Epithelial cell of proximal tubule (primary cell): ENCODE measurements at regions not wholly inside any gene's neighbourhood (a gene's known extent, or its start where the extent isn't known, plus 50 kb on each side); places are given as distances from the start of the nearest gene placed in this dataset.

Source experiments
- DNase-seq: peaks from one replicate; pipeline ENCODE4 v3.0.0-alpha.2; 2011; ENCODE audit warnings: low read depth
- H3K4me3 ChIP-seq: 2 replicates; pipeline ENCODE4 v1.5.1; 2011; ENCODE audit warnings: low read depth, mild to moderate bottlenecking, low read length
- TF ChIP-seq, protein P1 (sequence below): conservative IDR thresholded peaks from 2 replicates; pipeline ENCODE4 v1.5.1; 2012; ENCODE audit warnings: low read depth, mild to moderate bottlenecking, low read length

DNA sequence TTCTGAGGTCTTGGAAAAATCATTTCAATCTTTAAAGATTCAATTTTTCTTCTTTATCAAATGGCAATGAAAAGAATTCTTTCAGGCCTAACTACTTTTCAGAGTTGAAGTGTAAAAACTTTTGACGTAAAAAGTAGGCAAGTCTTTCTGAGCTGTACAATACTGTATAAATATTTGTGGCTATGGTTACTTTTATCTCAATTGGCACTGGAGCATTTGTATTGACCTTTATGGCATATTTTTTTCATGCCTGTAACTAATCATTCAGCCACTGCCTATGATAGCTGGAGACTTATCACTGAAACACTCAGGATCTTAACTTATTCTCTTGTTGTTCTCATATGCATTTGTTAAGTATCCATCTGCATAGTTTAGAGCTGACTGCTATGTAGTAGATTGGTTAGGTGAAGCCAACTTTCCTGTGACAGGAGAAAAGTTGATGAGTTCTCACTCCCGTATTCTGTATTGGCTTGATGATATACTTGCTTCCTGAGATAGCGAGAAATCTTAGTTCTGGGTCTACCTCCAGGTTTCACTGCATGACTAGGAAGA lies 290.4 kb upstream of the TBL1XR1 start:
- no peak overlapping the region for H3K4me3 ChIP-seq
- TF ChIP-seq, protein P1, sequence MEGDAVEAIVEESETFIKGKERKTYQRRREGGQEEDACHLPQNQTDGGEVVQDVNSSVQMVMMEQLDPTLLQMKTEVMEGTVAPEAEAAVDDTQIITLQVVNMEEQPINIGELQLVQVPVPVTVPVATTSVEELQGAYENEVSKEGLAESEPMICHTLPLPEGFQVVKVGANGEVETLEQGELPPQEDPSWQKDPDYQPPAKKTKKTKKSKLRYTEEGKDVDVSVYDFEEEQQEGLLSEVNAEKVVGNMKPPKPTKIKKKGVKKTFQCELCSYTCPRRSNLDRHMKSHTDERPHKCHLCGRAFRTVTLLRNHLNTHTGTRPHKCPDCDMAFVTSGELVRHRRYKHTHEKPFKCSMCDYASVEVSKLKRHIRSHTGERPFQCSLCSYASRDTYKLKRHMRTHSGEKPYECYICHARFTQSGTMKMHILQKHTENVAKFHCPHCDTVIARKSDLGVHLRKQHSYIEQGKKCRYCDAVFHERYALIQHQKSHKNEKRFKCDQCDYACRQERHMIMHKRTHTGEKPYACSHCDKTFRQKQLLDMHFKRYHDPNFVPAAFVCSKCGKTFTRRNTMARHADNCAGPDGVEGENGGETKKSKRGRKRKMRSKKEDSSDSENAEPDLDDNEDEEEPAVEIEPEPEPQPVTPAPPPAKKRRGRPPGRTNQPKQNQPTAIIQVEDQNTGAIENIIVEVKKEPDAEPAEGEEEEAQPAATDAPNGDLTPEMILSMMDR, result no peak
- no peak for DNase-seq

DNA sequence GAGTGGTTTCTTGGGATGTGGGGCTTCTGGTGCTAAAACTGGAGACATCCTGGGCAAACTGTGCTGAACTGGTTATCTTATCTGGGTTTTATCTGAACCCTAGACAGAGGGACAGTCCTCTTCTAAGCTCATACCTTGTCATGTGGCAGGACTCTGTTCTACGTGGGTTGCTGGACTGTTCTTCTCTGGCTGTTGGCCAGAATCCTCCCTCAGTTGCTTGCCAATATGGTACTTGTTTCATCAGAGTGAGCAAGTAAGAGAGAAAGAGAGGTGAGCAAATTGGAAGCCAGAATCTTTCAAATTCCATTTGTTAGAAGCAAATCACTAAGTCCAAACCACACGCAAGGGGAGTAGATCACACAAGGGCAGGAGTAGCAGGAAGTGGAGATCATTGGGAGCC lies 291.5 kb upstream of the TBL1XR1 start:
- H3K4me3 ChIP-seq, result no peak overlapping the region
- TF ChIP-seq, protein P1, result no peak
- no peak for DNase-seq

DNA sequence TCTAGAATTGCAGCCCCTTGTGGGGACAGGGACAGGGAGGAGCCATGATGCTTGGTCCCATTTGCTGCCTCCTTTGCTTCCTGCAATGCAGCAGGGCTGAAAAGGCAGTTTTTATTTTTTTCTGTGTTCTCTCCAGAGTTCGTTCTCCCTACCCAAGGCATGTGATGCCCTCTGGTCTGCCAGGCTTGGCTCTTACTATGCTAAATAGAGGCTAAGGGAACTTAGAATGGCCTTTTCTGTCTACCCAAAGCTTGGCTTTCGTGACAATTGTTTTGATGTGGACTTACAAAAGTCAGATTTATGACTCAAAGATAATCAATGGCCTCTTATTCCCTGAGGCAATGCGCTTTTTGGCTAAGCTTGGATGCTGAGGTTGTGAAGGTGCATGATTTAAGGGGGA lies 293.3 kb upstream of the TBL1XR1 start:
- H3K4me3 ChIP-seq, result no peak overlapping the region
- no peak for DNase-seq
- TF ChIP-seq, protein P1, result no peak

DNA sequence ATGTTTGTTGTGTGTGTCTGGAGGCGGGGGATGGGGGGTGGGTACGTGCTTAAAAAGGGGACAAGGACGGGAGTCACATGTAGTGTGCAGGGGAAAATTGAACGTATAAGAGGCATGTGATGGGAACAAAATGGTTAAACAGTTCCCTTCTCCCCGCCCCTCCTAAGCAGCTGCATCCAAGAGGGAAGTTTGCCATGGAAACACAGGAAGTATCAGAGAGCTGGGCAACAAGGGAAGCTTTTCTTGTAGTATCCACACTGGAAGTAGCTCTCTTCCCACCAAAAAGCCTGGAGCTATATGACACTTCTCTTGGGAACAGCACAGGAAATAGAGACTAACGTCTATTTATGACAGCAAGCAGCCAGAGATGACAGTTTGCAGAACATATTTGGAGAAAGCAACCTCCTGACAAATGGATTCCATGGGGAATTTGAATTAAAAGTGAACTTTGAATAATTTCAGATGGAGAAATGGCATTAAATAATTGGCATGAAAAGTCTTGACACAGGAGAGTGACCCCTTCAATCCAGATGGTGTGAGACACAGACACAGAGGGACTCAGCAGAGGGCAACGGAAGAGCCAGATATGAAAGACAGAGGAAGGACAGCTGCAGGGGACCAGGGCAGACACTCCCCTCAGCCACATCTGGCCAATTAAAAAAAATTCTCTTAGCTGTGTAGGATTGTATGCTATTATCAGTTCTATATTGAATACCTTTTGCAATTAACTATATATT lies 294.2 kb upstream of the TBL1XR1 start:
- DNase-seq, result no peak
- TF ChIP-seq, protein P1, result no peak
- no peak overlapping the region for H3K4me3 ChIP-seq

DNA sequence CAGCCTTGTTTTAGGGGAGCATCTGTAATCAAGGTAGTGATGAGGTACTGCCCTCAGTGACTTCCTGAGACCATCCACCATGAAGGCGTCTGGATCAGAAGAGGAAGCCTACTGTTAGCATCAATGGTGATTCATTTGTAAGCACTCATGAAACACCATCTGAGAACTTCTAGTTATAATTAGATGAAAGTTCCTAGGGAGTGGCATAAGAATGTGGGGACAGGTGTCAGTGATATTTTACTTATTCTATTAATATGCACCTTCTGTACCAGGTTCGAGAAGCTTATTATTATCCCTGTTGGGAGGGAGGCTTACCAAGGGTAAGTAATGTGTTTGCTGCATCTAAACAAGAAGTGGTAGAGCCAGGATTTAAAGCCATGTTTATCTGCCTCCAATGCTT lies 295.8 kb upstream of the TBL1XR1 start:
- no peak for DNase-seq
- no peak overlapping the region for H3K4me3 ChIP-seq

DNA sequence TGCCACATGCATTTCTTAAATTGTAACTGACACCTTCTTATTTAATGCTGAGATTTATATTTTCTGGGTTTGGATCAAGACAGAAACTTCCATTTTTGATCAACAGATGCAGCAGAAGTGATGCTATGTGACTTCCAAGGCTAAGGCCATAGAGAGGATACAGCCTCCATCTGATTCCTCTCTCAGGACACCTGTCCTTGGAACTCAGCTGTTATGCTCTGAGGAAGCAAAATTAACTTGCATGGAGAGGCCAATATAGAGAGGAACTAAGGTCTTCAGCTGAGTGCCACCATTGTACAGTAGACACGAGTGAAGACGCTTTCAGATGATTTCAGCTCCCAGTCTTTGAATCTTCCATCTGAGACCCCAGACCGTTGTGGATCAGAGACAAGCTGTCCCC lies 296.9 kb upstream of the TBL1XR1 start:
- no peak for DNase-seq
- TF ChIP-seq, protein P1, result no peak

More for the DNA sequence above, 295.8 kb upstream of the TBL1XR1 start:
- TF ChIP-seq, protein P1, result no peak

DNA sequence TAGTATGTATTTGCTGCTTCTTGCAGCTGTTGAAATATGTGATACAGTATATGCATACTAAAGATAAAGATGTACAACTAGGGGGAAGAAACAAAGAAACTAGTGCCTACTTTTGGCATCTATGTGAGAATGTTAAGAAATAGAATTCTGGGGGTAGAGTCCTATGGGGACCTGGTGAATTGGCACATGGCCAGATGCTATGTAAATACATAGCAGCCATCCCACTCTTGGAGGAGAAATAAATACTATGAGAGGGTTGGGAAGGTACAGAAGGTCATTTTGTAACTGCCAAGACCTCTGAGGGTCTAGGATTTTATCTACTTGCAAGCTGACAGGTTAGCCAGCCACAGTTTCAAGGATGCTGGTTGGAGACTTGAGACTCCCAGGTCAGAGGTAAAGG lies 298.3 kb upstream of the TBL1XR1 start:
- no peak for DNase-seq
- no peak overlapping the region for H3K4me3 ChIP-seq
- TF ChIP-seq, protein P1, result no peak

More for the DNA sequence above, 296.9 kb upstream of the TBL1XR1 start:
- no peak overlapping the region for H3K4me3 ChIP-seq
